Keratinocyte (primary cell): ENCODE measurements at regions not wholly inside any gene's neighbourhood (a gene's known extent, or its start where the extent isn't known, plus 50 kb on each side); places are given as distances from the start of the nearest gene placed in this dataset.

Experiments
- DNase-seq: peaks from one replicate; pipeline ENCODE4 v3.0.0-alpha.2; 2011; ENCODE audit warnings: low read depth, missing footprints, low spot score
- FAIRE-seq: peaks from 2 replicates; lab custom pipeline; 2011; peaks lifted over from hg19 to GRCh38; lab: Jason Lieb, UNC
- H2AFZ ChIP-seq: 2 replicates; pipeline ENCODE4 v1.6.0; 2012; ENCODE audit warnings: low read length, control low read depth, inconsistent platforms; ENCODE audit not compliant: control insufficient read depth
- H3K27ac ChIP-seq: 2 replicates; pipeline ENCODE4 v1.5.1; 2011; ENCODE audit warnings: low read length; ENCODE audit not compliant: control insufficient read depth, insufficient read depth
- H3K27me3 ChIP-seq: 3 replicates; pipeline ENCODE4 v1.6.0; 2011; ENCODE audit warnings: low read length; ENCODE audit not compliant: control insufficient read depth, insufficient read depth; ENCODE audit errors: extremely low read depth
- H3K36me3 ChIP-seq, 2 experiments: 2 replicates in 1 of 2; 3 replicates in 1 of 2; pipeline ENCODE4 v1.5.1; 2011; ENCODE audit warnings: low read length in 2 of 2, mild to moderate bottlenecking in 1 of 2; ENCODE audit not compliant: control insufficient read depth in 2 of 2, insufficient read depth in 2 of 2; ENCODE audit errors: extremely low read depth in 1 of 2
- H3K4me1 ChIP-seq: 3 replicates; pipeline ENCODE4 v1.5.1; 2011; ENCODE audit warnings: low read length; ENCODE audit not compliant: control insufficient read depth, insufficient read depth; ENCODE audit errors: extremely low read depth
- H3K4me2 ChIP-seq: 3 replicates; pipeline ENCODE4 v1.6.0; 2011; ENCODE audit warnings: low read depth, low read length; ENCODE audit not compliant: control insufficient read depth, insufficient read depth; ENCODE audit errors: extremely low read depth
- H3K4me3 ChIP-seq, 3 experiments: fragments of 200-600 bp in 1 of 3; sonication (generic) in 1 of 3; 2 replicates in 2 of 3; 3 replicates in 1 of 3; pipeline ENCODE4 v1.5.1; 2011 to 2016; ENCODE audit warnings: low read length in 3 of 3, mild to moderate bottlenecking in 3 of 3, control low read depth in 2 of 3, inconsistent platforms in 1 of 3, low read depth in 1 of 3, mixed read lengths in 1 of 3, mixed run types in 1 of 3, moderate library complexity in 1 of 3; ENCODE audit not compliant: control insufficient read depth in 2 of 3, insufficient read depth in 2 of 3; ENCODE audit errors: extremely low read depth in 1 of 3
- H3K79me2 ChIP-seq: 2 replicates; pipeline ENCODE4 v1.6.0; 2012; ENCODE audit warnings: low read length; ENCODE audit not compliant: control insufficient read depth, insufficient read depth
- H3K9ac ChIP-seq: 3 replicates; pipeline ENCODE4 v1.6.0; 2011; ENCODE audit warnings: low read length; ENCODE audit not compliant: control insufficient read depth, insufficient read depth; ENCODE audit errors: extremely low read depth
- H3K9me1 ChIP-seq: 3 replicates; pipeline ENCODE4 v1.6.0; 2011; ENCODE audit warnings: low read length; ENCODE audit not compliant: control insufficient read depth, insufficient read depth; ENCODE audit errors: extremely low read depth
- H3K9me3 ChIP-seq: 2 replicates; pipeline ENCODE4 v1.5.1; 2012; ENCODE audit warnings: low read depth, low read length; ENCODE audit not compliant: control insufficient read depth
- H4K20me1 ChIP-seq: 3 replicates; pipeline ENCODE4 v1.6.0; 2011; ENCODE audit warnings: low read length; ENCODE audit not compliant: control insufficient read depth, insufficient read depth; ENCODE audit errors: extremely low read depth
- EZH2 ChIP-seq: IDR thresholded peaks from one replicate; pipeline ENCODE4 v1.6.1; 2012; ENCODE audit warnings: inconsistent platforms, mild to moderate bottlenecking, low read length, moderate library complexity
- dilution Hi-C: fragments of 300-500 bp; cut with MboI; formaldehyde crosslinking; loops from one replicate; pipeline ENCODE4 v1.7.0; 2020; ENCODE audit warnings: low sequenced_read_pairs; ENCODE audit not compliant: extremely low pct_ligation_motif_present
- TF ChIP-seq, protein P1 (sequence below), 3 experiments: IDR thresholded peaks in 1 of 3; conservative IDR thresholded peaks in 1 of 3; optimal IDR thresholded peaks in 1 of 3; 2 replicates in 2 of 3; 3 replicates in 1 of 3; pipeline versions ENCODE3 to v1.5.1; 2011; ENCODE audit warnings: low read length in 3 of 3, mild to moderate bottlenecking in 3 of 3, moderate library complexity in 2 of 3, control low read depth in 1 of 3, inconsistent platforms in 1 of 3; ENCODE audit not compliant: insufficient read depth in 2 of 3; ENCODE audit errors: extremely low read depth in 1 of 3

DNA sequence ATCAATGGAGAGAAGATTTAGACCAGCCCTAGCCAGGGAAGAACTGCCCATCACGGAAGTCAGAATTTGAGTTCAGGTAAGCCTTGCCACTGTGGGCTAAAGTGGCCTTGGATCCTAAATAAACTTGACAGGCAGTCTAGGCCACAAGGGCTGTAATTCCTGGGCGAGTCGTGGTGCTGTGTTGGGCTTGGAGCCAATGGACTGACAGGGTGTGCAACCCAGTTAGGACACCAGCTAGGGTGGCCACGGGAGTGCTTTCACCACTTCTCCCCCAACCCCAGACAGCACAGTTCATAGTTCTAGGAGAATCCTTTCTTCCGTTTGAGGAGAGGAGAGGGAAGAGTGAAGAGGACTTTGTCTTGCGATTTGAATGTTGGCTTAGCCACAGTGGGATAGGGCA is 422.4 kb downstream of the DOK5 start:
- no peak overlapping the region for H3K9ac ChIP-seq
- H4K20me1 ChIP-seq = no peaks in the 10 kb centered on the region
- H3K27me3 ChIP-seq = no peaks in the 10 kb centered on the region
- no peaks in the 10 kb centered on the region for H3K79me2 ChIP-seq
- no peak for TF ChIP-seq EZH2
- TF ChIP-seq, protein P1, sequence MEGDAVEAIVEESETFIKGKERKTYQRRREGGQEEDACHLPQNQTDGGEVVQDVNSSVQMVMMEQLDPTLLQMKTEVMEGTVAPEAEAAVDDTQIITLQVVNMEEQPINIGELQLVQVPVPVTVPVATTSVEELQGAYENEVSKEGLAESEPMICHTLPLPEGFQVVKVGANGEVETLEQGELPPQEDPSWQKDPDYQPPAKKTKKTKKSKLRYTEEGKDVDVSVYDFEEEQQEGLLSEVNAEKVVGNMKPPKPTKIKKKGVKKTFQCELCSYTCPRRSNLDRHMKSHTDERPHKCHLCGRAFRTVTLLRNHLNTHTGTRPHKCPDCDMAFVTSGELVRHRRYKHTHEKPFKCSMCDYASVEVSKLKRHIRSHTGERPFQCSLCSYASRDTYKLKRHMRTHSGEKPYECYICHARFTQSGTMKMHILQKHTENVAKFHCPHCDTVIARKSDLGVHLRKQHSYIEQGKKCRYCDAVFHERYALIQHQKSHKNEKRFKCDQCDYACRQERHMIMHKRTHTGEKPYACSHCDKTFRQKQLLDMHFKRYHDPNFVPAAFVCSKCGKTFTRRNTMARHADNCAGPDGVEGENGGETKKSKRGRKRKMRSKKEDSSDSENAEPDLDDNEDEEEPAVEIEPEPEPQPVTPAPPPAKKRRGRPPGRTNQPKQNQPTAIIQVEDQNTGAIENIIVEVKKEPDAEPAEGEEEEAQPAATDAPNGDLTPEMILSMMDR (optimal IDR thresholded peaks at IDR 0.05 in 1 of 3, IDR thresholded peaks at IDR 0.05 in 1 of 3, conservative IDR thresholded peaks at IDR 0.05 in 1 of 3; ENCODE audit: extremely low read depth in 1 of 3, insufficient read depth in 2 of 3, low read length in 3 of 3) = no peak
- H3K4me3 ChIP-seq = no peak overlapping the region
- no peaks in the 10 kb centered on the region for H3K36me3 ChIP-seq
- no peak overlapping the region for H3K4me2 ChIP-seq
- no peak overlapping the region for H2AFZ ChIP-seq
- H3K9me1 ChIP-seq = no peaks in the 10 kb centered on the region
- no peaks in the 10 kb centered on the region for H3K4me1 ChIP-seq
- FAIRE-seq (no peak), DNase-seq (no peak)
- dilution Hi-C loops = no loop called here
- no peak overlapping the region for H3K27ac ChIP-seq
- no peaks in the 10 kb centered on the region for H3K9me3 ChIP-seq

DNA sequence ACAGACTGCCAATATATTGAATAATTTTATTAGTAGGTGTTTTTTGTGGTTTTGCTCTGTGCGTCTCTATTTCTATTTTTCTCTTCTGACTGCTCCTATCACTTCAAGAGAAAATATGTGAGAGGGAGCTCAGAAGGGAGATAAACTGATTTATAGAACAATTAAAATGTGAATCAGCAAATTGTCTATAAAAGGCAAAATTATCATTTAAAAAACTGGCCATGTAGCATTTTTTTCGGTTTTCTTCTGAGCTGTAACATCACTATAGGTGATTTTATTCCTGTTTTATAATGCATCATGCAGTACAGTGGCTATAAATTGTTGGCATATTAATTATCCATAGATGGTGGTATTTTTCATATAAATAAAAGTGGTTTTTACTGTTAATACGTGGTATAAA is 416.5 kb downstream of the DOK5 start:
- H3K4me1 ChIP-seq = no peaks in the 10 kb centered on the region
- no peak for TF ChIP-seq EZH2
- TF ChIP-seq, protein P1 (optimal IDR thresholded peaks at IDR 0.05 in 1 of 3, IDR thresholded peaks at IDR 0.05 in 1 of 3, conservative IDR thresholded peaks at IDR 0.05 in 1 of 3; ENCODE audit: extremely low read depth in 1 of 3, insufficient read depth in 2 of 3, low read length in 3 of 3) = no peak
- DNase-seq = no peak
- no peaks in the 10 kb centered on the region for H3K79me2 ChIP-seq
- H3K36me3 ChIP-seq = no peaks in the 10 kb centered on the region
- no peak overlapping the region for H3K27ac ChIP-seq
- no peak overlapping the region for H2AFZ ChIP-seq
- H4K20me1 ChIP-seq = no peaks in the 10 kb centered on the region
- H3K27me3 ChIP-seq = no peaks in the 10 kb centered on the region
- no peak overlapping the region for H3K4me3 ChIP-seq
- H3K9me3 ChIP-seq = no peaks in the 10 kb centered on the region
- dilution Hi-C loops = no loop called here
- H3K4me2 ChIP-seq = no peak overlapping the region
- no peak overlapping the region for H3K9ac ChIP-seq
- FAIRE-seq = no peak
- no peaks in the 10 kb centered on the region for H3K9me1 ChIP-seq
